ENCODE measurements at regions not wholly inside any gene's neighbourhood (a gene's known extent, or its start where the extent isn't known, plus 50 kb on each side); places are given as distances from the start of the nearest gene placed in this dataset.
A peak's percentile ranks its signal among the peaks of the same experiment; 100 is the strongest.

DNA sequence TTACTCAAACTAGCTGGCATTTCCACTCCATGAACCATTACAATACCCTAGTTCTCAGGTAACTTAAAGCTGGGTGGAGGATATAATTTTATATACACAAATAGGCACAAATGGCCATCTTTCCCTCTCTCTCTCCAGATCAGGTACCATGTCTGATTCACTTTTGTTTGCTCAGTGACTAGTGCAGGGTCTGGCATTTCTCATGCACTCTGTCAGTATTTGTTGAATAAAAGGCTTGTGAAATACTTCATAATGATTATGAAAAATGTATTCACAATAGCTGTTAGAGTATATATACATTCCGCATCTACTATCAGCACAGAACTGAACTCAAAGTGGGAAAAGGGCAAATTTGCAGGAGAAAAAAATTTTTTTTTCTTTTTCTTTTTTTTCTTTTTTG, 510.2 kb upstream of the USP24 start:
- H3K14ac ChIP-seq (ENCODE audit: low read length in 2 of 2) = no peak overlapping the region
- no peaks in the 10 kb centered on the region for H3K27me3 ChIP-seq (ENCODE audit: control insufficient read depth in 1 of 2, insufficient read depth in 1 of 2, low read length in 2 of 2)
- H2BK12ac ChIP-seq (ENCODE audit: low read length in 2 of 2) = no peak overlapping the region
- DNase-seq = peak; percentile 32
- no peak overlapping the region for H4K8ac ChIP-seq (ENCODE audit: low read length)
- H3K4me2 ChIP-seq (ENCODE audit: low read length, poor library complexity, severe bottlenecking) = no peak overlapping the region
- H2BK5ac ChIP-seq (ENCODE audit: low read depth, low read length, poor library complexity, severe bottlenecking) = no peak overlapping the region
- H3K79me1 ChIP-seq (replicated peaks; ENCODE audit: low read length, poor library complexity, severe bottlenecking) = no peaks in the 10 kb centered on the region
- H2AFZ ChIP-seq (ENCODE audit: low read depth, low read length) = no peak overlapping the region
- no peak overlapping the region for H2BK120ac ChIP-seq (ENCODE audit: low read depth, low read length)
- no peak overlapping the region for H3K27ac ChIP-seq (ENCODE audit: low read length, poor library complexity, severe bottlenecking)
- no peak overlapping the region for H4K91ac ChIP-seq (ENCODE audit: low read length)
- H3K4me1 ChIP-seq (ENCODE audit: control insufficient read depth, insufficient read depth, low read depth, low read length) = peaks cover under 1% of the 10 kb centered on the region
- no peak overlapping the region for H3K18ac ChIP-seq (ENCODE audit: low read depth in 1 of 2, low read length in 2 of 2)
- H2BK15ac ChIP-seq (ENCODE audit: low read depth, poor library complexity, severe bottlenecking) = no peak overlapping the region
- no peak overlapping the region for H3K4me3 ChIP-seq (ENCODE audit: insufficient read depth in 1 of 2, low read depth in 1 of 2, low read length in 2 of 2)
- no CpG with 5 or more reads among the region's 1 CpG for WGBS
- H3K4ac ChIP-seq (ENCODE audit: low read depth in 1 of 2, low read length in 2 of 2) = no peak overlapping the region
- no peaks in the 10 kb centered on the region for H3K9me3 ChIP-seq (ENCODE audit: control insufficient read depth, low read length)
- no peak overlapping the region for H2AK5ac ChIP-seq (ENCODE audit: low read length, severe bottlenecking)
- peak overlapping the region; percentile 33 for H3K9ac ChIP-seq (ENCODE audit: low read length)
- H3K23ac ChIP-seq (ENCODE audit: low read length in 2 of 2) = no peak overlapping the region
- no peaks in the 10 kb centered on the region for H3K36me3 ChIP-seq (ENCODE audit: control insufficient read depth in 1 of 2, insufficient read depth in 2 of 2, low read depth in 1 of 2, low read length in 2 of 2)

DNA sequence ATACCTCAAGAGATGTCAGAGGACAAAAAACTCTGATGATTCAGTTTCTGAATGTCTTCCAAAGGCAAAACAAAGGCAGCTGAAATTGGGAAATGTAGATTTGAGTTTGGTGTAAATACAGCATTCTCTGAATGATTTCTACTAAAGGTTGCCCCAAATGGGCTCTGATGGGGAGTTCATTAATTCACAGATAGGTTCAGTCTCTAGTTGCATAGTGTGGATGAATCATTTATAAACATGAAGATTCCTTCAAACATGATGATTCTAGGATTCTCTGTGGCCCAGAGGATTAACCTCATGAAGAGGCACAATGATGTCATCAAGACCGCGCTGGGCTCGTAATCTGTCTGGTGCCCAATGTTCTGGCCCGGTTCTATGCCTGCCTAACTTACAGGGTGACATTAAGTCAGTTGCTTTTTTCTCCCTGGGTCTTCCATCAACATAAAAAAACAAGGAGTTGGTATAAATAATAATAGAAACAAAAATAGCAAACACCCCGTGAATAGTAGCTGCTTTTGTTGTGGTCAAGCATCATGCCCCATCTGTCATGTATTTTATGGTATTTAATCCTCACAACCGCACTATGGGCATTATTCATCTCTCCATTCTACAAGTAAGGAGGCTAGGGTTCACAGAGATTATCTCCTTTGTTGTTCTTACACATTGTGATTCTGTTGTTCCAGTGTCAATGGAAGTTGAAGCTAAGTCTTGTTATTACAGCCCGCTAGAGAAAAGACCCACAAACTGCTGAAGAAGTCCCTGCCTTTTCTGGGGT, 509.6 kb upstream of the USP24 start:
- H2BK5ac ChIP-seq (ENCODE audit: low read depth, low read length, poor library complexity, severe bottlenecking) = no peak overlapping the region
- H3K79me1 ChIP-seq (replicated peaks; ENCODE audit: low read length, poor library complexity, severe bottlenecking) = no peaks in the 10 kb centered on the region
- peak overlapping the region; percentile 33 for H3K9ac ChIP-seq (ENCODE audit: low read length)
- H3K4me2 ChIP-seq (ENCODE audit: low read length, poor library complexity, severe bottlenecking) = no peak overlapping the region
- H4K91ac ChIP-seq (ENCODE audit: low read length) = no peak overlapping the region
- H3K36me3 ChIP-seq (ENCODE audit: control insufficient read depth in 1 of 2, insufficient read depth in 2 of 2, low read depth in 1 of 2, low read length in 2 of 2) = no peaks in the 10 kb centered on the region
- peaks cover 3% of the 10 kb centered on the region for H3K4me1 ChIP-seq (ENCODE audit: control insufficient read depth, insufficient read depth, low read depth, low read length)
- no peak overlapping the region for H3K27ac ChIP-seq (ENCODE audit: low read length, poor library complexity, severe bottlenecking)
- DNase-seq = peak; percentile 86
- WGBS = 65% methylated on average over 5 of the region's 7 CpGs
- no peak overlapping the region for H3K4me3 ChIP-seq (ENCODE audit: insufficient read depth in 1 of 2, low read depth in 1 of 2, low read length in 2 of 2)
- no peak overlapping the region for H2BK12ac ChIP-seq (ENCODE audit: low read length in 2 of 2)
- no peak overlapping the region for H3K23ac ChIP-seq (ENCODE audit: low read length in 2 of 2)
- no peak overlapping the region for H4K8ac ChIP-seq (ENCODE audit: low read length)
- H2BK15ac ChIP-seq (ENCODE audit: low read depth, poor library complexity, severe bottlenecking) = no peak overlapping the region
- no peaks in the 10 kb centered on the region for H3K27me3 ChIP-seq (ENCODE audit: control insufficient read depth in 1 of 2, insufficient read depth in 1 of 2, low read length in 2 of 2)
- no peaks in the 10 kb centered on the region for H3K9me3 ChIP-seq (ENCODE audit: control insufficient read depth, low read length)
- no peak overlapping the region for H3K14ac ChIP-seq (ENCODE audit: low read length in 2 of 2)
- no peak overlapping the region for H2AK5ac ChIP-seq (ENCODE audit: low read length, severe bottlenecking)
- no peak overlapping the region for H3K4ac ChIP-seq (ENCODE audit: low read depth in 1 of 2, low read length in 2 of 2)
- H2AFZ ChIP-seq (ENCODE audit: low read depth, low read length) = no peak overlapping the region
- H3K18ac ChIP-seq (ENCODE audit: low read depth in 1 of 2, low read length in 2 of 2) = no peak overlapping the region
- H2BK120ac ChIP-seq (ENCODE audit: low read depth, low read length) = no peak overlapping the region

DNA sequence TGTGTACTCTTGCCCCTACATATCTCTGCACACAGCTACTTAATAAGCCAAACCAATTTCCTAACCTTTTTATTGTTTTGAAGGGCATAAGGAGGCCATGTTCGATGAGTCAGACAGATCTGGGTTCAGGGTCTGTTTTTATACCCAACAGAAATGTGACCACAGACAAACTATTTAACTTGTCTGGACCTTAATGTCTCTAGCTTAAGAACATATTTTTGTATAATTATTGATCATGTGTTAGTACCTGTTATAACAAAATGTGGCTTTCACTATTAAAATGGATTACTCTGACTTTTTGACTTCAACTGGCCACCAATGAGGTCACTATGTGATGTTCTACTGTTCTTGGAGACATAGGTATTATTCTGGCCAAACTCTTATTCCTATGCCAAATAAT, 507.8 kb upstream of the USP24 start:
- H3K27ac ChIP-seq (ENCODE audit: low read length, poor library complexity, severe bottlenecking) = no peak overlapping the region
- H4K91ac ChIP-seq (ENCODE audit: low read length) = no peak overlapping the region
- H3K23ac ChIP-seq (ENCODE audit: low read length in 2 of 2) = no peak overlapping the region
- H2AK5ac ChIP-seq (ENCODE audit: low read length, severe bottlenecking) = no peak overlapping the region
- no peak overlapping the region for H3K18ac ChIP-seq (ENCODE audit: low read depth in 1 of 2, low read length in 2 of 2)
- no peak overlapping the region for H2BK15ac ChIP-seq (ENCODE audit: low read depth, poor library complexity, severe bottlenecking)
- no peak overlapping the region for H4K8ac ChIP-seq (ENCODE audit: low read length)
- 100% methylated on average over 1 of the region's 1 CpG for WGBS
- no peak overlapping the region for H2BK5ac ChIP-seq (ENCODE audit: low read depth, low read length, poor library complexity, severe bottlenecking)
- no peak overlapping the region for H3K4ac ChIP-seq (ENCODE audit: low read depth in 1 of 2, low read length in 2 of 2)
- H2BK120ac ChIP-seq (ENCODE audit: low read depth, low read length) = no peak overlapping the region
- no peak overlapping the region for H2AFZ ChIP-seq (ENCODE audit: low read depth, low read length)
- peaks cover 7% of the 10 kb centered on the region for H3K4me1 ChIP-seq (ENCODE audit: control insufficient read depth, insufficient read depth, low read depth, low read length)
- no peak overlapping the region for H3K4me3 ChIP-seq (ENCODE audit: insufficient read depth in 1 of 2, low read depth in 1 of 2, low read length in 2 of 2)
- DNase-seq = no peak
- no peak overlapping the region for H2BK12ac ChIP-seq (ENCODE audit: low read length in 2 of 2)
- no peaks in the 10 kb centered on the region for H3K36me3 ChIP-seq (ENCODE audit: control insufficient read depth in 1 of 2, insufficient read depth in 2 of 2, low read depth in 1 of 2, low read length in 2 of 2)
- no peak overlapping the region for H3K4me2 ChIP-seq (ENCODE audit: low read length, poor library complexity, severe bottlenecking)
- no peak overlapping the region for H3K14ac ChIP-seq (ENCODE audit: low read length in 2 of 2)
- H3K9ac ChIP-seq (ENCODE audit: low read length) = no peak overlapping the region
- H3K9me3 ChIP-seq (ENCODE audit: control insufficient read depth, low read length) = no peaks in the 10 kb centered on the region
- H3K79me1 ChIP-seq (replicated peaks; ENCODE audit: low read length, poor library complexity, severe bottlenecking) = no peaks in the 10 kb centered on the region
- H3K27me3 ChIP-seq (ENCODE audit: control insufficient read depth in 1 of 2, insufficient read depth in 1 of 2, low read length in 2 of 2) = no peaks in the 10 kb centered on the region

DNA sequence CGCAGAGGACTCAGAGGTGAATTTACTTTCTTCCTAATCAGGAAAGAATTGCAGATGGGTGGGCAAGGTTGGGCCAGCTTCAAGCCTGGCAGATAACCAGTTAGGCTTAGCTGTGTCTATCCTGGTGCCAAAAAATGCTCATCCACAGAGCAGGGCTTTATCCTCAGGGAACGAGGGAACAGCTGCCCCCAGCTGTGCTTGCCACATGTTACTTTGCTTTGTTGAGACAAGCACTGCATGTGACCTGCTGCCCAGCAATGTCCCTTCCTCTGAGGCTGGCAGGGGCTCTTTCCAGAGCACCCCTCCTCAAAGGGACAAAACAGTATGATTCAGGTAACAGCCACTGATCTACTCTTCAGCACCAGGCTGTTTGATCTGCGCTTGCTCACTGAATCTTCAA, 505.1 kb upstream of the USP24 start:
- H3K4me3 ChIP-seq (ENCODE audit: insufficient read depth in 1 of 2, low read depth in 1 of 2, low read length in 2 of 2) = no peak overlapping the region
- no peak overlapping the region for H2AFZ ChIP-seq (ENCODE audit: low read depth, low read length)
- H2BK5ac ChIP-seq (ENCODE audit: low read depth, low read length, poor library complexity, severe bottlenecking) = no peak overlapping the region
- peak overlapping the region; percentile 38 for H2BK15ac ChIP-seq (ENCODE audit: low read depth, poor library complexity, severe bottlenecking)
- peak overlapping the region; percentile 29 for H2BK120ac ChIP-seq (ENCODE audit: low read depth, low read length)
- H3K9me3 ChIP-seq (ENCODE audit: control insufficient read depth, low read length) = no peaks in the 10 kb centered on the region
- peak overlapping the region; percentile 83 for H4K91ac ChIP-seq (ENCODE audit: low read length)
- H3K27ac ChIP-seq (ENCODE audit: low read length, poor library complexity, severe bottlenecking) = no peak overlapping the region
- H3K4me1 ChIP-seq (ENCODE audit: control insufficient read depth, insufficient read depth, low read depth, low read length) = peaks cover 7% of the 10 kb centered on the region
- H3K9ac ChIP-seq (ENCODE audit: low read length) = peak overlapping the region; percentile 80
- no peak overlapping the region for H3K23ac ChIP-seq (ENCODE audit: low read length in 2 of 2)
- peak overlapping the region; percentile 64 to 84 for H2BK12ac ChIP-seq (ENCODE audit: low read length in 2 of 2)
- H3K36me3 ChIP-seq (ENCODE audit: control insufficient read depth in 1 of 2, insufficient read depth in 2 of 2, low read depth in 1 of 2, low read length in 2 of 2) = no peaks in the 10 kb centered on the region
- no peak overlapping the region for H3K4me2 ChIP-seq (ENCODE audit: low read length, poor library complexity, severe bottlenecking)
- H3K14ac ChIP-seq (ENCODE audit: low read length in 2 of 2) = peak overlapping the region in 1 of 2 experiments; percentile 30
- peak overlapping the region; percentile 30 for H4K8ac ChIP-seq (ENCODE audit: low read length)
- peak overlapping the region; percentile 27 to 81 for H3K4ac ChIP-seq (ENCODE audit: low read depth in 1 of 2, low read length in 2 of 2)
- H3K27me3 ChIP-seq (ENCODE audit: control insufficient read depth in 1 of 2, insufficient read depth in 1 of 2, low read length in 2 of 2) = no peaks in the 10 kb centered on the region
- peak; percentile 76 for DNase-seq
- no peak overlapping the region for H2AK5ac ChIP-seq (ENCODE audit: low read length, severe bottlenecking)
- H3K79me1 ChIP-seq (replicated peaks; ENCODE audit: low read length, poor library complexity, severe bottlenecking) = no peaks in the 10 kb centered on the region
- H3K18ac ChIP-seq (ENCODE audit: low read depth in 1 of 2, low read length in 2 of 2) = peak overlapping the region; percentile 25 to 94
- WGBS = 59% methylated on average over 2 of the region's 3 CpGs
